Tibial nerve (tissue), 4 donors: ENCODE measurements at regions not wholly inside any gene's neighbourhood (a gene's known extent, or its start where the extent isn't known, plus 50 kb on each side); places are given as distances from the start of the nearest gene placed in this dataset.

Experiments used
- EP300 ChIP-seq, 2 donors: sonication (generic); formaldehyde crosslinking; IDR thresholded peaks; one replicate each; pipeline ENCODE4 v1.6.1; 2017; ENCODE audit warnings: antibody characterized with exemption in 2 of 2, mild to moderate bottlenecking in 1 of 2
- POLR2A ChIP-seq, 2 donors: fragments of 450-650 bp; IDR thresholded peaks; one replicate each; pipeline ENCODE4 v1.6.1; 2017; ENCODE audit warnings: antibody characterized with exemption in 2 of 2, mild to moderate bottlenecking in 2 of 2, moderate library complexity in 2 of 2
- TF ChIP-seq, protein P1 (sequence below), 5 experiments: fragments of 200-600 bp in 3 of 5; fragments of 450-650 bp in 2 of 5; sonication (generic) in 3 of 5; IDR thresholded peaks; one replicate each; pipeline ENCODE4 v1.5.1; 2016 to 2019; ENCODE audit warnings: antibody characterized with exemption in 5 of 5, mild to moderate bottlenecking in 3 of 5, moderate library complexity in 2 of 5

GRCh38 chr2:226168496-226169160 lies 631.0 kb downstream of the IRS1 start:
- TF ChIP-seq, protein P1, sequence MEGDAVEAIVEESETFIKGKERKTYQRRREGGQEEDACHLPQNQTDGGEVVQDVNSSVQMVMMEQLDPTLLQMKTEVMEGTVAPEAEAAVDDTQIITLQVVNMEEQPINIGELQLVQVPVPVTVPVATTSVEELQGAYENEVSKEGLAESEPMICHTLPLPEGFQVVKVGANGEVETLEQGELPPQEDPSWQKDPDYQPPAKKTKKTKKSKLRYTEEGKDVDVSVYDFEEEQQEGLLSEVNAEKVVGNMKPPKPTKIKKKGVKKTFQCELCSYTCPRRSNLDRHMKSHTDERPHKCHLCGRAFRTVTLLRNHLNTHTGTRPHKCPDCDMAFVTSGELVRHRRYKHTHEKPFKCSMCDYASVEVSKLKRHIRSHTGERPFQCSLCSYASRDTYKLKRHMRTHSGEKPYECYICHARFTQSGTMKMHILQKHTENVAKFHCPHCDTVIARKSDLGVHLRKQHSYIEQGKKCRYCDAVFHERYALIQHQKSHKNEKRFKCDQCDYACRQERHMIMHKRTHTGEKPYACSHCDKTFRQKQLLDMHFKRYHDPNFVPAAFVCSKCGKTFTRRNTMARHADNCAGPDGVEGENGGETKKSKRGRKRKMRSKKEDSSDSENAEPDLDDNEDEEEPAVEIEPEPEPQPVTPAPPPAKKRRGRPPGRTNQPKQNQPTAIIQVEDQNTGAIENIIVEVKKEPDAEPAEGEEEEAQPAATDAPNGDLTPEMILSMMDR (IDR thresholded peaks at IDR 0.05): no peak
- TF ChIP-seq POLR2A (IDR thresholded peaks at IDR 0.05): no peak
- no peak for TF ChIP-seq EP300 (IDR thresholded peaks at IDR 0.05)
